Activated CD4-positive, alpha-beta T cell treated with anti-CD3 and anti-CD28 coated beads, Interleukin-10, Interleukin-2, amounts not matched to agents 100 ng/mL and 50 ng/mL, durations not matched to agents 16 hours and 8 hours (primary cell): ENCODE measurements at regions not wholly inside any gene's neighbourhood (a gene's known extent, or its start where the extent isn't known, plus 50 kb on each side); places are given as distances from the start of the nearest gene placed in this dataset.

ENCODE experiments used
- DNase-seq: peaks from one replicate; pipeline ENCODE4 v3.0.0-alpha.2; 2020

DNA sequence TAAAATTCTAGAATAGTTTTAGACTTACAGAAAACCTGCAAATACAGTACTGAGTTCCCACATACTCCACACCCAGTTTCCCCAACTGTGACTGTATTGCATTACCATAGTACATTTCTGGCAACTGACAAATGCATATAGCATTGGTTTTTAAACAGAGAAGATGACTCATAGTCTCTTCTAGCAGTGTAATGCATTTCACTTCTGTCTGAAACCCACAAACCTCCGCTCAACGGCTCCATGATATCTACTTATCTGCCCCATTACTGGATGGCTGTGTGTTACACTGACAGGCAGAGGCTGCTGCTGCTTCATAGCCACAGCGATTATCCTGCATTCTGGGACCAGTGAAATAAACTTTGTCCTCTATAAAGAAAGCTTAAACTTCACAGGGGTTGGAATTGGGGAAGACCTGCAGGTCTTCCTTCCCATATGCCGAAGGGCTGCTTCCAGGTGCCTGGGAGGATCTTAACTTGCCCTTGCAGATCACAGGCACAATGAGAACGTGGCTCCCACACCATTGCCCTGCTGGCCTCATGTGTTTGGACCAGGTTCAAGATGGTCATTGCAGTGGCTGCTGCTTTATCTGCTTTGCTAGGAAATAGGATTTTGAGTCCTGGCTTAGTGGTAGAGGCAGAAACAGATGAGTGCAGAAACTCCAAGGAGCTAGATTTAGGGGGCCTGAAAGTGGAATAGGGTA, 742.6 kb upstream of the HS6ST1 start:
- peak; percentile 26 for DNase-seq

DNA sequence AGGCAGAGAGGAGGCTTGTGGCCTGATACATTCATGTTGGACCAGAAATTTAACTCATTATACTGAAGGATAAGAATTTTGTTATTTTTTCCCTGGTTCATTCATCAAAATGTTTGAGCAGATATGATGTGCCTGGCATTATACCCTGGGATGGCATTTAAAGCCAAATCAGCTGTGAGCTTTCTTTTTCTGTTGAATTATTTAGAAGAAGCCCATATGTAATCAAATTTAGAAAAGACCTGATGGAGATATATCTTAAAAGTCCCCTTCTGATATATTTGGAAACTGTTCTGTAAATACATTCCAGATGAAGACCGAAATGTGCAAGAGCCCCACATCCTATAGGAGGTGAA, 743.1 kb upstream of the HS6ST1 start:
- no peak for DNase-seq

GRCh38 chr2:129062146-129062912, 743.7 kb upstream of the HS6ST1 start:
- no peak for DNase-seq

GRCh38 chr2:129067070-129067469, 748.4 kb upstream of the HS6ST1 start:
- no peak for DNase-seq

GRCh38 chr2:129067953-129068352, 749.3 kb upstream of the HS6ST1 start:
- DNase-seq = no peak

DNA sequence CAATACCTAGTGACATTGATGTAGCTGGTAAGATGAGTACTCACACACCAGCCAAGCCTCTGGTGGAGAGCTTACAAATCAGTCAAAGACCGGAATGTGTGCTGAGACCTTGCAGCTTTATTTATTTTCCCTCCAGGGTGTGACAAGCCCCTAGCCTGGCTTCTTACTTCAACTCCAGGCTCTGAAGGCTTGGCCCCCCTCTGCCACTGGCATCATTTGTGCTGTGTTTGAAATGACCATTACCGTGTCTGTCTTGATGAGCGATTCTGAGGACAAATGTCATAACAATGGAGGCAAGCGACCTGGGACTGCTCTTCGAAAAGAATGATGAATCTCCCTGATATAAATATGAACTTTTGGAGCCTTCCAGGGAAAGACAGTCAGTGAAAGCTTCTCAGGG, 749.9 kb upstream of the HS6ST1 start:
- DNase-seq = no peak

- DNase-seq = no peak
Measured at GRCh38 chr2:129069875-129070594, 751.4 kb upstream of the HS6ST1 start.

- no peak for DNase-seq
Measured at GRCh38 chr2:129070663-129071062, 752.0 kb upstream of the HS6ST1 start.

DNA sequence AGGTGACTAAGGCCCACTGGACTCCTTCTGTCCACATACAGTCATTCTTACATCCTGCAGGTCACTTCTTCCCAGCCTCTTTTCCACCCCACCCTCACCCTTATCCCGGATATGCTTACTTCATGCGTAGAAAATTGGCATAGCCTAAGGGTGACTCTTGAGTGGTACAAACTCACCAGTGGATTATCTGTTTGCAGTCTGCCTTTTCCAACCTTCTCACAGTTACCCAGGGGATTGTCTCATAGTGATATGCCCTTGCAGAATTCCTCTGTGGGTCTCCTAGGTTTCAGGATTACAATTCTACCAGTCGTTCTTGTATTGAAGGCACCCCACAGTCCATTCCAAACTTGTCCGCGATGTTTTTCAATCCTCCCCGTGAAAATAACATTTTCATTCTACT, 752.9 kb upstream of the HS6ST1 start:
- no peak for DNase-seq

DNA sequence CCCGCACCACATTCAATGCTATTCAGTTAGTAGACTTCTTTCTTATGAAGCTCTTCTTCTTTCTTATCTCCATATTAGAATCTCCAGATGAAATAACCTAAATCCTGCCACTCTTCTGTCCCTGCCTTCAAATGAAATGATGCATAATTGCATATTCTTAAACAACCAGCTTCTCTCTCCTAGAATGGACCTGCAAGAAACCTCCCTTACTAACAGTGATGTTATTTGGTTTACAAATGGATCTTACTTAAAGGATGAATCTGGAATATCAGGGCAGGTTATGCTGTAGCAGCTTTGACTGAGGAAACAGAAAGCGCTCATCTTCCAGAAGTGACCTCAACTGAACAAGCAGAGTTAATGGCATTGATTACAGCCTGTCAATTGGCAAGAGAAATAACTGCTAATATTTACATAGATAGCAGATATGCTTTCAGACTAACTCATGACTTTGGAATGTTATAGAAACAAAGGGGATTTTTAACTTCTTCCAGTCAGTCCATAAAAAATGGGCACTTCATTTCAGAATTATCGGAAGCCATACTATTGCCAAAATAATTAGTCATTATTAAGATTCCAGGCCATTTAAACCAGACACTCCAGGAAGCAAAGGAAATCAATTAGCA, 755.7 kb upstream of the HS6ST1 start:
- DNase-seq = no peak

DNA sequence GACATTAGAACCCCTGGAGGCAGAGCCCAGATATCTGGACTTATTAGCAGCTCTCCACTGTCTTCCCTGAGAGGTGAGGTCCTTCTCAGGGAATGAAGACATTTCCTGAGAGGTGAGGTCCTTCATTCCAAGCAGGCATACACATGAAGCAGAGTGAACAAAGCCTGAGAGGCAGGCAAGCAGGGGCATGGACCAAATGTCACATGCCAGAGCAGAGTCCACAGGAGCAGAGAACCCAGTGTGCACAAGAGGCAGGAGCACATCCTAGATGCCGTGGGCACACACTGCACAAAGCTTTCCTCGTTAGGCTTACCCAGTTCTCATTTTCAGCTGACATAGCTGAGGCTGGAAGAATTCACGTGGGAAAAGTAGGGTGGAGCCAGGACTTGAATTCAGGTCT, 759.9 kb upstream of the HS6ST1 start:
- DNase-seq = no peak

GRCh38 chr2:129080715-129081476, 762.2 kb upstream of the HS6ST1 start:
- DNase-seq = no peak

GRCh38 chr2:129085386-129085785, 766.7 kb upstream of the HS6ST1 start:
- no peak for DNase-seq

DNA sequence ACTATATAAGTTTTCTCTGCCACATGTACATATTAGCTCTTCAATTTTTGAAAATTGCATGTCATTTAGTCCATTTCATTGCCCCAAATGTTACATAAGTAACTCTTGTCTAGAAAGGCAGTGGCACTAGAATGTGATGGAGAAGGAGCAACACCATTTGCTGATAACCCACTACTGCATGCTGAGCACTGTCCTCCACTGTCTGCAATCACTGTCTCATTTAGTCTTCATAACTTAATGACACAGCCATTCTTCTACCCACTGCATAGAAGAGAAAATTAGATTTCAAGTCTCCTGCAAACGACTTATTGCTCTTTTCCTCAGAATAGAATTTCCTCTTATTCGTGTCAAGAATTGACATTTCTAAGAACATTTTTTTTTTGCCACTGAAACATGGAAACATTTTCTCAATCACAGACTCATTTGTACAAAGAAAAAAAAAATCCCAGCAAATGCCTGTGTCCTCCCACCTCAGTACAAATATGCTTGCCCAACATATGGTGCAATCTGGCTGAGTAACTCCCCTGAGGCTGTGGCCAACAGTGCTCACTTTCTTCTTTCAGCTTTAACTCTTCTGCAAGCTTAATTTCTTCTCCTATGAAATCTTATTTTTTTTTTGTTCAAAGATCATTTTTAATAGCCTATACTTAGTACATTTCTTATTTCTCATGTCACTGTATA, 768.6 kb upstream of the HS6ST1 start:
- DNase-seq = no peak

DNA sequence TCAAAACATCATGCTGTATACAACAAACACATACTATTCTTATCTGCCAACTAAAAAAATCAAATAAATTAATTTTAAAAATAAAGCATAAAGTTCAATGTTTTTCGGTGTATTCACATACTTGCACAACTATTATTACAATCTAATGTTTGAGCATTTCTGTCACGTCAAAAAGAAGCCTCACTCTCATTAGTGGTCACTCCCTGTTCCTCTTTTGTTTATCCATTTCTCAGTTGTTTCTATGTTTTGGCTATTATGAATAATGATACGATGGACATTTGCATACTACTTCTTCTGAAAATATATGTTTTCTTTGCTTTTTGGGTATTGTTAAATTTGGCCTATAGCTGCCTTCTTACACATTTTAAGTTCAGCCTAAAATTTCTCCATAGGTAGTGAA, 773.0 kb upstream of the HS6ST1 start:
- DNase-seq = no peak

DNA sequence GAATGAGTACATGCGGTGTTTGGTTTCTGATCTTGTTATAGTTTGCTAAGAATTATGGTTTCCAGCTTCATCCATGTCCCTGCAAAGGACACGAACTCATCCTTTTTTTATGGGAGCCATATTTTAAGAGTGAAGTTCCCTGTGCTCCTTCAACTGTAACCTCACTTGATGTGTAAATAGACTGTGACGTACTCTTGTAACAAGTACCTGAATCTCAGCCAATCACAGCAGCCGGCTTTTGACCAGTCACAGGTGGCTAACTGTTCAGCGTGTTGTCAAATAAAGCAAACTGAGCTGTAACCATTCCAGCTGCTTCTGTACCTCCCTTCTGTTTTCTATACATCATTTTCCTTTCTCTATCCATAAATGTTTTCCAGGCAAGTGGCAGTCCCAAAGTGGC, 774.3 kb upstream of the HS6ST1 start:
- no peak for DNase-seq

DNA sequence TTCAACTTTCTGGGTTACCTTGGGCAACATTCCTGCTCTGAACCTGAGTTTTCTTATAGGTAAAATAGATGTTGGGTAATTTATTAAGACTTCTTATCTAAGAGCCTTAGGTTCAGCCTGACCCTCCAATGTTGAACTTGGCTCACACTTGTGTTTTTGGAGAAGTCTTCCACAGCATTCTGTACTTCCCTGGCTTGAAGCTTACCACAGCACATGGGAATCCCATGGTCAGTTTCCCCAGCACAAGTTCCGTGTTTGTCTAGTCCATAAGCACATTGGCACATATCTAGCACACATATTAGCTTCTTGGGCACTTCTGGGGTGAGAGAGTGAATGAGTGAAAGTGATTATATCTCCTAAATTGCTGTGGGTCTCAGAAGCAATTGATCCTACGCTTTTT, 782.5 kb upstream of the HS6ST1 start:
- no peak for DNase-seq

- no peak for DNase-seq
Measured at GRCh38 chr2:129103936-129104878, 785.5 kb upstream of the HS6ST1 start.

DNA sequence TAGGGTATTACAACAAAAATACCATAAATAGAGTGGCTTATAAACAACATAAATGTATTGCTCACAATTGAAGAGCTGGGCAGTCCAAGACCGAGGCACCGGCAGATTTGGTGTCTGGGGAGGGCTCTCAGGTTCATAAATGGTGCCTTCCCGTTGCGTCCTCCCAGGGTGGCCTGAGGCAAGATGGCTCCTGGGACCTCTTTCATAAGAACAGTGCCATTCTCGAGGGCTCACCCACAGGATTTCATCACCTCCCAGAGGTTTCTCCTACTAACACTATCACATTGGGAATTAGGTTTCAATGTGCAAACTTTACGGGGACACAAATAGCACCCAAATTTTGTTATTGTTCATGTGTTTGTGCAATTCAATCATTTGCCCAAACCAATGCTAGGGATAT, 793.5 kb upstream of the HS6ST1 start:
- no peak for DNase-seq

GRCh38 chr2:129113776-129114175, 795.1 kb upstream of the HS6ST1 start:
- DNase-seq = no peak

GRCh38 chr2:129117434-129117833, 798.8 kb upstream of the HS6ST1 start:
- DNase-seq = no peak
